Left lung (tissue), 4 donors: ENCODE measurements at regions not wholly inside any gene's neighbourhood (a gene's known extent, or its start where the extent isn't known, plus 50 kb on each side); places are given as distances from the start of the nearest gene placed in this dataset.
A peak's percentile ranks its signal among the peaks of the same experiment; 100 is the strongest.

Source experiments
- ATAC-seq: fragments of 200-7000 bp; cut with Tn5 transposase; one replicate; pipeline ENCODE4 v1.9.1; 2020; ENCODE audit warnings: moderate library complexity
- DNase-seq, 4 donors: peaks; one replicate each; pipeline ENCODE4 v3.0.0-alpha.2; 2013 to 2020
- H3K27ac ChIP-seq, 2 donors: fragments of 200-600 bp; sonication (generic) in 1 of 2; one replicate each; pipeline versions ENCODE4 v1.5.0 to v1.8.0; 2020 to 2021
- H3K27me3 ChIP-seq, 2 donors: fragments of 200-600 bp; sonication (generic) in 1 of 2; one replicate each; pipeline versions ENCODE4 v1.5.0 to v1.8.0; 2020 to 2021
- H3K36me3 ChIP-seq, 2 donors: fragments of 200-600 bp; sonication (generic) in 1 of 2; one replicate each; pipeline versions ENCODE4 v1.5.0 to v1.8.0; 2020 to 2021
- H3K4me1 ChIP-seq, 2 donors: fragments of 200-600 bp; one replicate each; pipeline ENCODE4 v1.8.0; 2021
- H3K4me3 ChIP-seq, 2 donors: fragments of 200-600 bp; sonication (generic) in 1 of 2; one replicate each; pipeline versions ENCODE4 v1.5.0 to v1.8.0; 2020 to 2021; ENCODE audit warnings: mild to moderate bottlenecking in 1 of 2
- H3K9me3 ChIP-seq, 2 donors: fragments of 200-600 bp; sonication (generic) in 1 of 2; one replicate each; pipeline versions ENCODE4 v1.5.0 to v1.8.0; 2020 to 2021
- CTCF ChIP-seq, 2 donors: fragments of 200-600 bp; sonication (generic) in 1 of 2; IDR thresholded peaks; one replicate each; pipeline versions ENCODE4 v1.5.0 to v1.8.0; 2021; ENCODE audit warnings: antibody characterized with exemption in 2 of 2
- intact Hi-C, 2 donors: fragments of 100-400 bp; cut with DNase I; formaldehyde crosslinking; loops; one replicate each; pipeline versions ENCODE4 v1.11.2 to v1.14.2; 2022
- donor health status: DM: no; HTN: yes; CAD: no.
- donor health status: DM: no; HTN: no; CAD: no.

GRCh38 chr4:38519666-38520065 is 144.3 kb upstream of the KLF3 start:
- intact Hi-C loops, result no loop called here
- Histone ChIP-seq H3K27me3 (no peaks in the 10 kb centered on the region), H3K4me3 (no peak overlapping the region), H3K36me3 (no peaks in the 10 kb centered on the region), H3K4me1 (peaks cover 4 to 9% of the 10 kb centered on the region in 2 donors), H3K27ac (peak overlapping the region in 1 of 2 donors; percentile 9), H3K9me3 (no peaks in the 10 kb centered on the region)
- no peak for TF ChIP-seq CTCF (IDR thresholded peaks at IDR 0.05)
- DNase-seq (no peak), ATAC-seq (peak; percentile 33)

- intact Hi-C loops, result no loop called here
- Histone ChIP-seq H3K27me3 (no peaks in the 10 kb centered on the region), H3K4me3 (no peak overlapping the region), H3K4me1 (peaks cover 4 to 14% of the 10 kb centered on the region in 2 donors), H3K9me3 (no peaks in the 10 kb centered on the region), H3K36me3 (no peaks in the 10 kb centered on the region), H3K27ac (peak overlapping the region in 1 of 2 donors; percentile 78)
- no peak for DNase-seq
- no peak for TF ChIP-seq CTCF (IDR thresholded peaks at IDR 0.05)
- peak; percentile 52 for ATAC-seq
Observed at GRCh38 chr4:38523054-38523453, 140.9 kb upstream of the KLF3 start.

GRCh38 chr4:38523524-38524448 is 140.2 kb upstream of the KLF3 start:
- peaks cover 4 to 21% of the 10 kb centered on the region in 2 donors for H3K4me1 ChIP-seq
- intact Hi-C loops, result no loop called here
- no peaks in the 10 kb centered on the region for H3K9me3 ChIP-seq
- H3K27ac ChIP-seq, result peak overlapping the region in 1 of 2 donors; percentile 78
- no peaks in the 10 kb centered on the region for H3K36me3 ChIP-seq
- ATAC-seq (peak; percentile 71), DNase-seq (peak in 1 of 4 donors; percentile 38)
- H3K27me3 ChIP-seq, result no peaks in the 10 kb centered on the region
- no peak for TF ChIP-seq CTCF (IDR thresholded peaks at IDR 0.05)
- H3K4me3 ChIP-seq, result no peak overlapping the region

GRCh38 chr4:38526412-38526811 is 137.6 kb upstream of the KLF3 start:
- Histone ChIP-seq H3K4me1 (peaks cover 4 to 46% of the 10 kb centered on the region in 2 donors), H3K36me3 (no peaks in the 10 kb centered on the region), H3K4me3 (no peak overlapping the region), H3K9me3 (no peaks in the 10 kb centered on the region), H3K27ac (no peak overlapping the region), H3K27me3 (no peaks in the 10 kb centered on the region)
- DNase-seq, result no peak
- intact Hi-C loops, result no loop called here
- TF ChIP-seq CTCF (IDR thresholded peaks at IDR 0.05), result no peak
- ATAC-seq, result no peak
